Glutamatergic neuron (in vitro differentiated cells): ENCODE measurements at regions not wholly inside any gene's neighbourhood (a gene's known extent, or its start where the extent isn't known, plus 50 kb on each side); places are given as distances from the start of the nearest gene placed in this dataset.

Experiments
- DNase-seq: peaks from one replicate; pipeline ENCODE4 v3.0.0; 2022
- H3K27ac Mint-ChIP-seq: one replicate; pipeline ENCODE4 v1.8.0; 2020; ENCODE audit warnings: mild to moderate bottlenecking, mixed read lengths, inconsistent platforms; ENCODE audit not compliant: unreplicated experiment
- H3K27me3 Mint-ChIP-seq: one replicate; pipeline ENCODE4 v1.8.0; 2020; ENCODE audit warnings: mild to moderate bottlenecking, moderate library complexity, mixed read lengths, inconsistent platforms; ENCODE audit not compliant: unreplicated experiment
- H3K36me3 Mint-ChIP-seq: one replicate; pipeline ENCODE4 v1.8.0; 2020; ENCODE audit warnings: mild to moderate bottlenecking, mixed read lengths, inconsistent platforms; ENCODE audit not compliant: unreplicated experiment
- H3K4me1 Mint-ChIP-seq: one replicate; pipeline ENCODE4 v1.8.0; 2020; ENCODE audit warnings: mild to moderate bottlenecking, low read depth, mixed read lengths, inconsistent platforms; ENCODE audit not compliant: unreplicated experiment
- H3K4me3 Mint-ChIP-seq: one replicate; pipeline ENCODE4 v1.8.0; 2020; ENCODE audit warnings: mild to moderate bottlenecking, mixed read lengths, inconsistent platforms; ENCODE audit not compliant: unreplicated experiment
- H3K9me3 Mint-ChIP-seq: one replicate; pipeline ENCODE4 v1.8.0; 2020; ENCODE audit warnings: mild to moderate bottlenecking, moderate library complexity, mixed read lengths, inconsistent platforms; ENCODE audit not compliant: unreplicated experiment
- CTCF ChIP-seq: fragments of 200-600 bp; sonication (generic); IDR thresholded peaks from one replicate; pipeline ENCODE4 v1.5.0; 2021; ENCODE audit not compliant: partially characterized antibody, unreplicated experiment

DNA sequence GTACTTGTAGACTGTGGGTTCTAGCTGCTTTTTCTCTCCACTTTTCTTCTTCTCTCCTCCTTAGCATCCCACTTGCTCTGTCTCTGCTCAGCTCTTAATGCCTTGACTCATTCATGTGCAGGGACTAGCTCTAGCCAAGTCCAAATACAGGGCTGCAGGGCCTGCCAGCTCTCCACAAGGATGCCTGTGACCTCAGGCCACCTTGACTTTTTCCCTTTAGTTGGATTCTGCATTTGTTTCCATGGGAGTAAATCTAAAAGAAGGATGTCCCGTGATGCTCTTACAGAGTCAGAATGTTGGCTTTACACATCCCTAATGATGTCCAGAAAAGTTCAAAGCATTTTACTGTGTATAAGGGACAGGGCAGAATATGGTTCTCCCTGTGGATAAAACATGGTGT is 101.8 kb upstream of the PREP start:
- DNase-seq = no peak
- Mint-ChIP-seq H3K27ac (no peak overlapping the region), H3K9me3 (no peaks in the 10 kb centered on the region), H3K27me3 (no peaks in the 10 kb centered on the region), H3K4me3 (no peak overlapping the region), H3K36me3 (no peaks in the 10 kb centered on the region), H3K4me1 (no peaks in the 10 kb centered on the region)
- no peak for TF ChIP-seq CTCF

DNA sequence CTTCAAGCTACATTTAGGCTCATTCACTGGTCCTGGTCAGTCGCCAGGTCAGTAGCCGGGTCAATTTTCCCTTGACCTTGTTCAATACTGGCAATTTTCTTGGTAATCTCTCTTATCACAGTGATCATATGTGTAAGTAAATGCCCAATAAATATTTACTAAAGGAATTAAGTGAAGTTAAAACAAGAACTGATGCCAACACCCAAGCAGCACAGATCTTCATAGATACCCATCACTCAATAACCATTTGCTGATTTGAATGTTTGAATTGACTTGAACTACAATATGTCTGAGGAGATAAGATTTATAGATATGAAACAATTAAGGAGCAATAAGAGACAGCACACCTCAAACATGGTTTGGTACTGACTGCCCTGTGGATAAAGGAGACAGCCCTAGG is 100.8 kb upstream of the PREP start:
- Mint-ChIP-seq H3K9me3 (no peaks in the 10 kb centered on the region), H3K4me3 (no peak overlapping the region), H3K27me3 (no peaks in the 10 kb centered on the region), H3K27ac (no peak overlapping the region), H3K36me3 (no peaks in the 10 kb centered on the region), H3K4me1 (no peaks in the 10 kb centered on the region)
- no peak for TF ChIP-seq CTCF
- DNase-seq = no peak

DNA sequence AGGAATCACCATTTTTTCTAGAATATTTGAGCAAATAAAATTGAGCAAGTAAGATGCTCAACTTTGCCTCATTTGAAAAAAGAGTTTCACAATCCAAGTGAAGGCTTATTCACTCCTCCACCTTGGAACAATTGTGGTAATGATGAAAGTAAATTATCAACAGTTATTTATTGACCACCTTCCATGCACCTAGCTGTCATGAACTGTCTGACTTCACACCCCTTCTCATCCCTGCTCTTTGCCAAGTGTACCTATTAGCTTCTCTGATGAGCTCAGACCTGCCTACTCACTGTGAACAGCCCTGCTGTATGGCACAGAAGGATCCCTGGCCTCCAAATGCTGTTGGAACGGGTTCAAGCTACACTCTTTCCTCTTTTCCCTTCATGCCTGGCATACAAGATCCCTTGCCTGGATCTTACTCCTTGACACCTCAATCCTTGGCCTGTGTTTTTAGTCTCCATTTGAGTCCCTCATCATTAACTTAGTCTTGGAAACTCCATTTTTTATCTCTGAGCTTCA is 99.0 kb upstream of the PREP start:
- H3K4me1 Mint-ChIP-seq = no peaks in the 10 kb centered on the region
- no peaks in the 10 kb centered on the region for H3K27me3 Mint-ChIP-seq
- no peak overlapping the region for H3K27ac Mint-ChIP-seq
- no peak overlapping the region for H3K4me3 Mint-ChIP-seq
- H3K9me3 Mint-ChIP-seq = no peaks in the 10 kb centered on the region
- H3K36me3 Mint-ChIP-seq = no peaks in the 10 kb centered on the region
- TF ChIP-seq CTCF = no peak
- DNase-seq = no peak

DNA sequence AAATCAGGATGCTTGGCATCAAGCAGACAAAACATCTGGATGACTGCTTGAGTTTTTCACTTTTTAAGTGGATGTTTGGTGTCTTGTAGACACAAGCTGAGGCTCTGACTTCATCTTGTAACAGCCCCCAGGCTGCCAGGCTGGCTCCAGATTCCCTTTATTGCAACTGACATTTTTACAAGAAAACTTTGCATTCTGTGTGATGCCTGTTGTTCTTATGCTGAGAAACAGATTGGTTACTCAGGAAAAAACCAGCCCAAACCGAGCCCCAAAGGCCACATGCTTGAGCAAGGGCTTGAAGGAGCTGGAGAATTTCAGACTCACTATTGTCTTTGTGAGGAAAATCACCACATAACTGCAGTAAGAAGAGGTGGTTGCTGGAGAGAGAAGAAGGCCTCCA is 98.4 kb upstream of the PREP start:
- DNase-seq = no peak
- H3K27me3 Mint-ChIP-seq = no peaks in the 10 kb centered on the region
- H3K9me3 Mint-ChIP-seq = no peaks in the 10 kb centered on the region
- TF ChIP-seq CTCF = no peak
- H3K4me3 Mint-ChIP-seq = no peak overlapping the region
- H3K4me1 Mint-ChIP-seq = no peaks in the 10 kb centered on the region
- H3K36me3 Mint-ChIP-seq = no peaks in the 10 kb centered on the region
- no peak overlapping the region for H3K27ac Mint-ChIP-seq

GRCh38 chr6:105500693-105501092 is 97.8 kb upstream of the PREP start:
- Mint-ChIP-seq H3K9me3 (no peaks in the 10 kb centered on the region), H3K27me3 (no peaks in the 10 kb centered on the region), H3K4me3 (no peak overlapping the region), H3K36me3 (no peaks in the 10 kb centered on the region), H3K4me1 (no peaks in the 10 kb centered on the region), H3K27ac (no peak overlapping the region)
- no peak for TF ChIP-seq CTCF
- no peak for DNase-seq
